GM12864 (cell line): ENCODE measurements at regions not wholly inside any gene's neighbourhood (a gene's known extent, or its start where the extent isn't known, plus 50 kb on each side); places are given as distances from the start of the nearest gene placed in this dataset.

Source experiments
- DNase-seq: peaks from one replicate; pipeline ENCODE4 v3.0.0-alpha.2; 2011; ENCODE audit warnings: low read depth
- H3K4me3 ChIP-seq: 2 replicates; pipeline ENCODE4 v1.5.1; 2011; ENCODE audit warnings: mild to moderate bottlenecking, low read depth, low read length, control low read depth
- CTCF ChIP-seq: IDR thresholded peaks from 2 replicates; pipeline ENCODE4 v1.5.1; 2011; ENCODE audit warnings: low read depth, mild to moderate bottlenecking, moderate library complexity, low read length, control low read depth, inconsistent platforms; ENCODE audit errors: missing control alignments

- no peak for TF ChIP-seq CTCF
- no peak for DNase-seq
Measured at GRCh38 chr11:71332447-71332846, 80.1 kb upstream of the SHANK2 start.

GRCh38 chr11:71332046-71332445 is 79.7 kb upstream of the SHANK2 start:
- DNase-seq: no peak
- TF ChIP-seq CTCF: no peak
- no peak overlapping the region for H3K4me3 ChIP-seq

More at GRCh38 chr11:71332447-71332846, 80.1 kb upstream of the SHANK2 start:
- H3K4me3 ChIP-seq: no peak overlapping the region

- DNase-seq: no peak
- no peak overlapping the region for H3K4me3 ChIP-seq
- TF ChIP-seq CTCF: no peak
Measured at GRCh38 chr11:71331631-71332030, 79.3 kb upstream of the SHANK2 start.

- no peak for DNase-seq
- no peak for TF ChIP-seq CTCF
- no peak overlapping the region for H3K4me3 ChIP-seq
Measured at GRCh38 chr11:71330996-71331395, 78.6 kb upstream of the SHANK2 start.

GRCh38 chr11:71330349-71330748 is 78.0 kb upstream of the SHANK2 start:
- H3K4me3 ChIP-seq: no peak overlapping the region
- no peak for TF ChIP-seq CTCF
- no peak for DNase-seq

- no peak overlapping the region for H3K4me3 ChIP-seq
- no peak for DNase-seq
- no peak for TF ChIP-seq CTCF
Measured at GRCh38 chr11:71329786-71330185, 77.4 kb upstream of the SHANK2 start.

- no peak for TF ChIP-seq CTCF
- no peak overlapping the region for H3K4me3 ChIP-seq
- no peak for DNase-seq
Measured at GRCh38 chr11:71329165-71329510, 76.8 kb upstream of the SHANK2 start.
